SK-N-SH (cell line): ENCODE measurements at regions not wholly inside any gene's neighbourhood (a gene's known extent, or its start where the extent isn't known, plus 50 kb on each side); places are given as distances from the start of the nearest gene placed in this dataset.

Source experiments
- CTCF ChIA-PET: fragments of 300-600, 350-600 bp; formaldehyde crosslinking; extraction: SDS; loops from one replicate; lab custom pipeline; 2021; lab: Yijun Ruan, JAX
- POLR2A ChIA-PET: fragments of 350-600 bp; sonication (Branson Sonifier 250); formaldehyde crosslinking; extraction: SDS; loops from one replicate; lab custom pipeline; 2020; ENCODE audit warnings: antibody characterized with exemption, inconsistent platforms; lab: Yijun Ruan, JAX
- DNase-seq: peaks from one replicate; pipeline ENCODE4 v3.0.0; 2012
- H2AFZ ChIP-seq: fragments of 200-600 bp; sonication (generic); 2 replicates; pipeline ENCODE4 v1.8.1; 2016; ENCODE audit warnings: antibody characterized with exemption, mild to moderate bottlenecking, low read depth
- H3F3A ChIP-seq: fragments of 200-600 bp; sonication (generic); replicated peaks from 2 replicates; pipeline ENCODE3; 2016; ENCODE audit warnings: antibody characterized with exemption, mild to moderate bottlenecking; ENCODE audit not compliant: insufficient read depth
- H3K27ac ChIP-seq, 2 experiments: fragments of 200-500 bp in 1 of 2; fragments of 200-600 bp in 1 of 2; sonication (Bioruptor generic) in 1 of 2; sonication (generic), shearing (Covaris generic) in 1 of 2; 2 replicates each; pipeline versions ENCODE4 v1.5.1 to v1.6.1; 2014 to 2016; ENCODE audit warnings: low read depth in 2 of 2, inconsistent platforms in 1 of 2, low read length in 1 of 2, mild to moderate bottlenecking in 1 of 2, mixed read lengths in 1 of 2
- H3K27me3 ChIP-seq: fragments of 200-600 bp; sonication (generic), shearing (Covaris generic); 2 replicates; pipeline ENCODE4 v1.6.1; 2016; ENCODE audit warnings: mixed run types; ENCODE audit not compliant: insufficient read depth
- H3K36me3 ChIP-seq, 2 experiments: fragments of 200-500 bp in 1 of 2; fragments of 200-600 bp in 1 of 2; sonication (Bioruptor generic) in 1 of 2; sonication (generic) in 1 of 2; replicated peaks in 1 of 2; 2 replicates each; pipeline versions ENCODE3 to v1.5.1; 2014 to 2016; ENCODE audit warnings: low read length in 1 of 2, mild to moderate bottlenecking in 1 of 2; ENCODE audit not compliant: insufficient read depth in 2 of 2, control insufficient read depth in 1 of 2
- H3K4me1 ChIP-seq, 2 experiments: fragments of 200-500 bp in 1 of 2; fragments of 200-600 bp in 1 of 2; sonication (Bioruptor generic) in 1 of 2; sonication (generic), shearing (Covaris generic) in 1 of 2; 2 replicates each; pipeline versions ENCODE4 v1.5.1 to v1.6.1; 2014 to 2016; ENCODE audit warnings: low read depth in 1 of 2, low read length in 1 of 2, mixed run types in 1 of 2; ENCODE audit not compliant: insufficient read depth in 2 of 2, control insufficient read depth in 1 of 2
- H3K4me2 ChIP-seq: fragments of 200-600 bp; sonication (generic), shearing (Covaris generic); 2 replicates; pipeline ENCODE4 v1.6.1; 2017; ENCODE audit warnings: mixed run types
- H3K4me3 ChIP-seq, 2 experiments: fragments of 200-500 bp in 1 of 2; fragments of 200-600 bp in 1 of 2; sonication (Bioruptor generic) in 1 of 2; sonication (generic), shearing (Covaris generic) in 1 of 2; 2 replicates each; pipeline versions ENCODE4 v1.5.1 to v1.8.1; 2014 to 2016; ENCODE audit warnings: low read depth in 2 of 2, inconsistent platforms in 1 of 2, low read length in 1 of 2, mild to moderate bottlenecking in 1 of 2, mixed read lengths in 1 of 2, moderate library complexity in 1 of 2
- H3K79me2 ChIP-seq: fragments of 200-600 bp; sonication (generic); 2 replicates; pipeline ENCODE4 v1.8.1; 2017; ENCODE audit warnings: mild to moderate bottlenecking; ENCODE audit not compliant: insufficient read depth
- H3K9ac ChIP-seq: fragments of 200-600 bp; sonication (generic); 2 replicates; pipeline ENCODE4 v1.6.1; 2017; ENCODE audit warnings: mixed run types
- H3K9me2 ChIP-seq: fragments of 200-600 bp; sonication (generic); 2 replicates; pipeline ENCODE4 v1.6.1; 2017; ENCODE audit warnings: mixed run types
- H3K9me3 ChIP-seq: fragments of 200-600 bp; sonication (generic); 2 replicates; pipeline ENCODE4 v1.6.1; 2017; ENCODE audit warnings: mixed run types, mild to moderate bottlenecking, moderate library complexity
- H4K20me1 ChIP-seq: fragments of 200-600 bp; sonication (generic); 2 replicates; pipeline ENCODE4 v1.6.1; 2017; ENCODE audit warnings: mild to moderate bottlenecking, mixed run types; ENCODE audit not compliant: insufficient read depth
- CHD2 ChIP-seq: fragments of 150-350 bp; IDR thresholded peaks from 2 replicates; pipeline ENCODE4 v1.6.1; 2018; ENCODE audit warnings: low read length; ENCODE audit not compliant: partially characterized antibody
- ELF1 ChIP-seq: IDR thresholded peaks from 2 replicates; pipeline ENCODE4 v1.4.0; 2012
- EZH2phosphoT487 ChIP-seq: fragments of 200-600 bp; sonication (generic); IDR thresholded peaks from 2 replicates; pipeline ENCODE4 v1.6.1; 2017; ENCODE audit warnings: low read depth, mixed run types, mild to moderate bottlenecking, antibody characterized with exemption, moderate library complexity, borderline replicate concordance
- FOSL2 ChIP-seq: IDR thresholded peaks from 2 replicates; pipeline ENCODE4 v1.4.0; 2012; ENCODE audit warnings: low read depth, mild to moderate bottlenecking, moderate library complexity, borderline replicate concordance
- FOXM1 ChIP-seq: IDR thresholded peaks from 2 replicates; pipeline ENCODE4 v1.4.0; 2012; ENCODE audit warnings: low read depth, mild to moderate bottlenecking
- GABPA ChIP-seq: IDR thresholded peaks from 2 replicates; pipeline ENCODE4 v1.4.0; 2012; ENCODE audit warnings: low read depth, mild to moderate bottlenecking
- GATA2 ChIP-seq: sonication (generic); formaldehyde crosslinking; IDR thresholded peaks from 2 replicates; pipeline ENCODE4 v1.5.0; 2020; ENCODE audit warnings: mild to moderate bottlenecking, missing genetic modification reagents
- IRF3 ChIP-seq: fragments of 150-350 bp; IDR thresholded peaks from 2 replicates; pipeline ENCODE4 v1.6.1; 2016; ENCODE audit warnings: mild to moderate bottlenecking, low read depth, low read length
- JUND ChIP-seq: IDR thresholded peaks from 2 replicates; pipeline ENCODE4 v1.4.0; 2012
- MAX ChIP-seq: IDR thresholded peaks from 2 replicates; pipeline ENCODE4 v1.4.0; 2012; ENCODE audit warnings: low read depth
- MEF2A ChIP-seq: IDR thresholded peaks from 2 replicates; pipeline ENCODE4 v1.4.0; 2012; ENCODE audit warnings: low read depth, borderline replicate concordance
- MXI1 ChIP-seq: IDR thresholded peaks from 2 replicates; pipeline ENCODE4 v1.6.1; 2012; ENCODE audit warnings: mild to moderate bottlenecking, low read depth, low read length, improper control_type of control experiment
- NRF1 ChIP-seq: IDR thresholded peaks from 2 replicates; pipeline ENCODE4 v1.6.1; 2012; ENCODE audit warnings: low read depth, mild to moderate bottlenecking, low read length
- POLR2AphosphoS5 ChIP-seq: IDR thresholded peaks from 2 replicates; pipeline ENCODE4 v1.6.1; 2012; ENCODE audit warnings: low read depth, low read length
- RAD21 ChIP-seq: IDR thresholded peaks from 2 replicates; pipeline ENCODE4 v1.6.1; 2012; ENCODE audit warnings: mild to moderate bottlenecking, low read length
- RFX5 ChIP-seq: IDR thresholded peaks from 2 replicates; pipeline ENCODE4 v1.6.1; 2012; ENCODE audit warnings: mild to moderate bottlenecking, improper control_type of control experiment, low read length
- SIN3A ChIP-seq: IDR thresholded peaks from 2 replicates; pipeline ENCODE4 v1.6.1; 2012; ENCODE audit warnings: low read depth, mild to moderate bottlenecking, low read length, moderate library complexity, borderline replicate concordance
- SMC3 ChIP-seq: IDR thresholded peaks from 2 replicates; pipeline ENCODE4 v1.6.1; 2012; ENCODE audit warnings: low read depth, low read length, improper control_type of control experiment
- YY1 ChIP-seq: IDR thresholded peaks from 2 replicates; pipeline ENCODE4 v1.4.0; 2012; ENCODE audit warnings: low read depth, mild to moderate bottlenecking
- WGBS: methylation state at CpG from one replicate; pipeline ENCODE4 v1.1.6; 2017; ENCODE audit warnings: low lambda C conversion rate; 5-methylcytosine and 5-hydroxymethylcytosine counted together
- TF ChIP-seq, protein P1 (sequence below): fragments of 200-600 bp; sonication (generic); IDR thresholded peaks from 2 replicates; pipeline ENCODE4 v1.6.1; 2017; ENCODE audit warnings: antibody characterized with exemption, mild to moderate bottlenecking, moderate library complexity
- TF ChIP-seq, protein P2 (sequence below): IDR thresholded peaks from 2 replicates; pipeline ENCODE4 v1.4.0; 2012; ENCODE audit warnings: low read depth, borderline replicate concordance
- TF ChIP-seq, protein P3 (sequence below): IDR thresholded peaks from 2 replicates; pipeline ENCODE4 v1.6.1; 2012; ENCODE audit warnings: mild to moderate bottlenecking, low read depth, low read length, moderate library complexity

- Histone ChIP-seq H3K4me1 (peaks cover 0 to 7% of the 10 kb centered on the region in 2 experiments; a peak in 2 of 4 replicates), H2AFZ (no peak overlapping the region), H4K20me1 (no peaks in the 10 kb centered on the region), H3K79me2 (no peaks in the 10 kb centered on the region), H3F3A (no peaks in the 10 kb centered on the region), H3K4me2 (no peak overlapping the region), H3K36me3 (no peaks in the 10 kb centered on the region), H3K27me3 (no peaks in the 10 kb centered on the region), H3K9me2 (no peaks in the 10 kb centered on the region), H3K9me3 (no peaks in the 10 kb centered on the region), H3K4me3 (no peak overlapping the region), H3K9ac (no peak overlapping the region), H3K27ac (no peak overlapping the region)
- CTCF ChIA-PET, result interaction anchor here (2.0 to 6.4 kb wide), 6 partner anchors 10 to 938 kb away, joined by 7 to 128 read pairs (median 12); no protein-coding TSS in a partner anchor
- WGBS, result 22% methylated on average over 2 of the region's 2 CpGs
- no peak for DNase-seq
- POLR2A ChIA-PET, result no interaction called here
- TF ChIP-seq SMC3, result no peak
- TF ChIP-seq RAD21, result no peak
- TF ChIP-seq POLR2AphosphoS5, result no peak
- no peak for TF ChIP-seq RFX5
- TF ChIP-seq FOSL2, result no peak
- TF ChIP-seq GABPA, result no peak
- no peak for TF ChIP-seq MAX
- no peak for TF ChIP-seq MEF2A
- TF ChIP-seq MXI1, result no peak
- TF ChIP-seq, protein P1, sequence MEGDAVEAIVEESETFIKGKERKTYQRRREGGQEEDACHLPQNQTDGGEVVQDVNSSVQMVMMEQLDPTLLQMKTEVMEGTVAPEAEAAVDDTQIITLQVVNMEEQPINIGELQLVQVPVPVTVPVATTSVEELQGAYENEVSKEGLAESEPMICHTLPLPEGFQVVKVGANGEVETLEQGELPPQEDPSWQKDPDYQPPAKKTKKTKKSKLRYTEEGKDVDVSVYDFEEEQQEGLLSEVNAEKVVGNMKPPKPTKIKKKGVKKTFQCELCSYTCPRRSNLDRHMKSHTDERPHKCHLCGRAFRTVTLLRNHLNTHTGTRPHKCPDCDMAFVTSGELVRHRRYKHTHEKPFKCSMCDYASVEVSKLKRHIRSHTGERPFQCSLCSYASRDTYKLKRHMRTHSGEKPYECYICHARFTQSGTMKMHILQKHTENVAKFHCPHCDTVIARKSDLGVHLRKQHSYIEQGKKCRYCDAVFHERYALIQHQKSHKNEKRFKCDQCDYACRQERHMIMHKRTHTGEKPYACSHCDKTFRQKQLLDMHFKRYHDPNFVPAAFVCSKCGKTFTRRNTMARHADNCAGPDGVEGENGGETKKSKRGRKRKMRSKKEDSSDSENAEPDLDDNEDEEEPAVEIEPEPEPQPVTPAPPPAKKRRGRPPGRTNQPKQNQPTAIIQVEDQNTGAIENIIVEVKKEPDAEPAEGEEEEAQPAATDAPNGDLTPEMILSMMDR, result no peak
- TF ChIP-seq GATA2 (CRISPR knock-in tag), result no peak
- no peak for TF ChIP-seq CHD2
- TF ChIP-seq SIN3A, result no peak
- no peak for TF ChIP-seq JUND
These were observed 537.7 kb upstream of the EEF2KMT start for GRCh38 chr16:5635331-5635730.

DNA sequence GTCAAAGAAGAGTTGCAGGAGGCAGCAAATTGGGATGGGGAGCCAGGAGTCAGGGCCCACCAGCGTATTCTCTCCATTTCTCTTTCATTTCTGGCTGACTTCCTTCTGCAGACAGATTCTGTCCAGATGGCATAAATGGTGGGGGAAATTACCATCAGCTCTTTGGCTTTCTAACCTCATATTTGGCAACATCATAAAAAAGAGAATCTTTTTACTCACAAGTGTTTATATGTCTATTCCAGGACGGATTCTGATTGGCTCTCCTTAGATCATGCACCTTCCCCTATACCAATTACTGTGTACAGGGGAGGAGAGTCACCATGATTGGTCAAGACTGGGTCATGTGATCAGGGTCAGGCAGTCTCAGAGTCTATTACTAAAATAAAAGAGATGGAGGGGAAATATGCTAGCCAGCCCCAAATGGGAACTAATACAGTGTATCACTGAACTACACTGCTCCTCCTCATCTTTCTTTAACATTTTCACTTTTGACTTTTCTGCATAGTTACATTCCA is 537.1 kb upstream of the EEF2KMT start:
- Histone ChIP-seq H4K20me1 (no peaks in the 10 kb centered on the region), H3K9me2 (no peaks in the 10 kb centered on the region), H3K4me1 (peaks cover 0 to 7% of the 10 kb centered on the region in 2 experiments; a peak in 2 of 4 replicates), H3K79me2 (no peaks in the 10 kb centered on the region), H3K36me3 (no peaks in the 10 kb centered on the region), H3F3A (no peaks in the 10 kb centered on the region), H3K27ac (no peak overlapping the region), H3K4me2 (no peak overlapping the region), H3K9me3 (no peaks in the 10 kb centered on the region), H3K9ac (no peak overlapping the region), H3K4me3 (no peak overlapping the region), H3K27me3 (no peaks in the 10 kb centered on the region), H2AFZ (no peak overlapping the region)
- CTCF ChIA-PET, result interaction anchor here (0.7 to 6.4 kb wide), 28 partner anchors 7 to 939 kb away, joined by 3 to 128 read pairs (median 6); no protein-coding TSS in a partner anchor
- POLR2A ChIA-PET, result interaction anchor here (1.4 kb wide), 1 partner anchor 18 kb away, joined by 4 read pairs; no protein-coding TSS in a partner anchor
- WGBS, result 19% methylated on average over 2 of the region's 2 CpGs
- no peak for DNase-seq
- no peak for TF ChIP-seq FOXM1
- TF ChIP-seq ELF1, result no peak
- TF ChIP-seq, protein P2, sequence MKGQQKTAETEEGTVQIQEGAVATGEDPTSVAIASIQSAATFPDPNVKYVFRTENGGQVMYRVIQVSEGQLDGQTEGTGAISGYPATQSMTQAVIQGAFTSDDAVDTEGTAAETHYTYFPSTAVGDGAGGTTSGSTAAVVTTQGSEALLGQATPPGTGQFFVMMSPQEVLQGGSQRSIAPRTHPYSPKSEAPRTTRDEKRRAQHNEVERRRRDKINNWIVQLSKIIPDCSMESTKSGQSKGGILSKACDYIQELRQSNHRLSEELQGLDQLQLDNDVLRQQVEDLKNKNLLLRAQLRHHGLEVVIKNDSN, result no peak
- TF ChIP-seq MXI1, result no peak
- no peak for TF ChIP-seq RFX5
- no peak for TF ChIP-seq JUND
- TF ChIP-seq, protein P3, sequence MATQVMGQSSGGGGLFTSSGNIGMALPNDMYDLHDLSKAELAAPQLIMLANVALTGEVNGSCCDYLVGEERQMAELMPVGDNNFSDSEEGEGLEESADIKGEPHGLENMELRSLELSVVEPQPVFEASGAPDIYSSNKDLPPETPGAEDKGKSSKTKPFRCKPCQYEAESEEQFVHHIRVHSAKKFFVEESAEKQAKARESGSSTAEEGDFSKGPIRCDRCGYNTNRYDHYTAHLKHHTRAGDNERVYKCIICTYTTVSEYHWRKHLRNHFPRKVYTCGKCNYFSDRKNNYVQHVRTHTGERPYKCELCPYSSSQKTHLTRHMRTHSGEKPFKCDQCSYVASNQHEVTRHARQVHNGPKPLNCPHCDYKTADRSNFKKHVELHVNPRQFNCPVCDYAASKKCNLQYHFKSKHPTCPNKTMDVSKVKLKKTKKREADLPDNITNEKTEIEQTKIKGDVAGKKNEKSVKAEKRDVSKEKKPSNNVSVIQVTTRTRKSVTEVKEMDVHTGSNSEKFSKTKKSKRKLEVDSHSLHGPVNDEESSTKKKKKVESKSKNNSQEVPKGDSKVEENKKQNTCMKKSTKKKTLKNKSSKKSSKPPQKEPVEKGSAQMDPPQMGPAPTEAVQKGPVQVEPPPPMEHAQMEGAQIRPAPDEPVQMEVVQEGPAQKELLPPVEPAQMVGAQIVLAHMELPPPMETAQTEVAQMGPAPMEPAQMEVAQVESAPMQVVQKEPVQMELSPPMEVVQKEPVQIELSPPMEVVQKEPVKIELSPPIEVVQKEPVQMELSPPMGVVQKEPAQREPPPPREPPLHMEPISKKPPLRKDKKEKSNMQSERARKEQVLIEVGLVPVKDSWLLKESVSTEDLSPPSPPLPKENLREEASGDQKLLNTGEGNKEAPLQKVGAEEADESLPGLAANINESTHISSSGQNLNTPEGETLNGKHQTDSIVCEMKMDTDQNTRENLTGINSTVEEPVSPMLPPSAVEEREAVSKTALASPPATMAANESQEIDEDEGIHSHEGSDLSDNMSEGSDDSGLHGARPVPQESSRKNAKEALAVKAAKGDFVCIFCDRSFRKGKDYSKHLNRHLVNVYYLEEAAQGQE, result no peak
- no peak for TF ChIP-seq YY1
- TF ChIP-seq SIN3A, result no peak
- TF ChIP-seq NRF1, result no peak
- no peak for TF ChIP-seq IRF3
- TF ChIP-seq EZH2phosphoT487, result no peak
- TF ChIP-seq CHD2, result no peak
